Esophagus muscularis mucosa (tissue), 3 donors: ENCODE measurements at regions not wholly inside any gene's neighbourhood (a gene's known extent, or its start where the extent isn't known, plus 50 kb on each side); places are given as distances from the start of the nearest gene placed in this dataset.

Source experiments
- POLR2AphosphoS5 ChIP-seq, 2 donors: sonication (generic); formaldehyde crosslinking; IDR thresholded peaks; one replicate each; pipeline ENCODE4 v1.6.1; 2017; ENCODE audit warnings: antibody characterized with exemption in 2 of 2
- TF ChIP-seq, protein P1 (sequence below), 3 experiments: fragments of 200-600 bp in 2 of 3; fragments of 450-650 bp in 1 of 3; sonication (generic) in 2 of 3; IDR thresholded peaks; one replicate each; pipeline ENCODE4 v1.5.1; 2017 to 2019; ENCODE audit warnings: antibody characterized with exemption in 3 of 3, mild to moderate bottlenecking in 2 of 3, moderate library complexity in 1 of 3

DNA sequence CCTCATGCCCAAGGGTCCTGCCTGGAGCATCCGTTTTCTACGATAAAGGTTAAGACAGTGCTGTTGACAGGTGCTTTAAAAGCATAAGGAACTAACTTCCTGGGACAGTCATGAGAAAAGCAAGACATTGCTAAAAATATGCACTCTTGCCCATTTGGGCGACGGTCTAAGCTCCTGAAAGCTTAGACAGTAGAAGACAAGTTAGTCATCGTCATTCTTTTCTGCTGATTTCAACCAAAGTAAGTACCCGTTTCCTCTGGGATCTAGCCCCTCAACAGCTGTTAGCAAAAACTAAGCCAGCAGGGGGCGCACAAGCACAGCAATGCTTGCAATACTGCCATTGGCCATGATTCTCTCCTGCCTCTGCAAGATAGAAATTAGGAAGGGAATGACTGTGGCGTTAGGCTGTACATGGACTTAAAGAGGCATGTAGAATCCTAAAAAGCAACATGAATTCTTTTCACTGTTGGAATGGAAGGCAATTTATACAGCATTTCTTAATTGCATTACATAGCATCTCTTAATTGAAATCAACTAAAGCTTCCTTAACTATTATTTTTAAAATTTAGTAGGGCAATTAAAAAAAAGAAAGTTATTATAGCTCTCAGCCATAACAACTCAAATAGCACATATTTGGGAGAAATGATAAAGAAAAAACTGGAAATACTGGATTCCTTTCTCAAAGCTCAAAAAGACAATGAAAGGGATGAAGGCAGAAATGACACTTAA is 147.8 kb upstream of the RALGAPA2 start:
- peak in 1 of 2 donors; percentile 26 for TF ChIP-seq POLR2AphosphoS5 (IDR thresholded peaks at IDR 0.05)
- TF ChIP-seq, protein P1, sequence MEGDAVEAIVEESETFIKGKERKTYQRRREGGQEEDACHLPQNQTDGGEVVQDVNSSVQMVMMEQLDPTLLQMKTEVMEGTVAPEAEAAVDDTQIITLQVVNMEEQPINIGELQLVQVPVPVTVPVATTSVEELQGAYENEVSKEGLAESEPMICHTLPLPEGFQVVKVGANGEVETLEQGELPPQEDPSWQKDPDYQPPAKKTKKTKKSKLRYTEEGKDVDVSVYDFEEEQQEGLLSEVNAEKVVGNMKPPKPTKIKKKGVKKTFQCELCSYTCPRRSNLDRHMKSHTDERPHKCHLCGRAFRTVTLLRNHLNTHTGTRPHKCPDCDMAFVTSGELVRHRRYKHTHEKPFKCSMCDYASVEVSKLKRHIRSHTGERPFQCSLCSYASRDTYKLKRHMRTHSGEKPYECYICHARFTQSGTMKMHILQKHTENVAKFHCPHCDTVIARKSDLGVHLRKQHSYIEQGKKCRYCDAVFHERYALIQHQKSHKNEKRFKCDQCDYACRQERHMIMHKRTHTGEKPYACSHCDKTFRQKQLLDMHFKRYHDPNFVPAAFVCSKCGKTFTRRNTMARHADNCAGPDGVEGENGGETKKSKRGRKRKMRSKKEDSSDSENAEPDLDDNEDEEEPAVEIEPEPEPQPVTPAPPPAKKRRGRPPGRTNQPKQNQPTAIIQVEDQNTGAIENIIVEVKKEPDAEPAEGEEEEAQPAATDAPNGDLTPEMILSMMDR (IDR thresholded peaks at IDR 0.05), result peak; percentile 69 to 90 (median 79)
